Upper lobe of left lung (tissue), 6 donors: ENCODE measurements at regions not wholly inside any gene's neighbourhood (a gene's known extent, or its start where the extent isn't known, plus 50 kb on each side); places are given as distances from the start of the nearest gene placed in this dataset.
"Not testable (repeated sequence)": the region's sequence is repeated elsewhere in the genome, so short reads cannot be mapped to it uniquely, and the experiment has no call there.

Experiments
- ATAC-seq, 2 donors: fragments of 200-7000 bp; cut with Tn5 transposase; one replicate each; pipeline ENCODE4 v1.9.1; 2022; ENCODE audit warnings: mild to moderate bottlenecking in 2 of 2, moderate library complexity in 2 of 2; ENCODE audit not compliant: low FRiP score in 2 of 2
- DNase-seq, 2 donors: peaks; one replicate each; pipeline ENCODE4 v3.0.0-alpha.2; 2019 to 2020
- H3K27ac ChIP-seq, 4 donors: fragments of 200-600 bp; sonication (generic); one replicate each; pipeline ENCODE4 v1.5.1; 2016 to 2019
- H3K27me3 ChIP-seq, 4 donors: fragments of 200-600 bp; sonication (generic); one replicate each; pipeline ENCODE4 v1.5.1; 2017 to 2019
- H3K36me3 ChIP-seq, 4 donors: fragments of 200-600 bp; sonication (generic); one replicate each; pipeline ENCODE4 v1.5.1; 2016 to 2019
- H3K4me1 ChIP-seq, 4 donors: fragments of 200-600 bp; sonication (generic); one replicate each; pipeline ENCODE4 v1.5.1; 2018 to 2019
- H3K4me3 ChIP-seq, 4 donors: fragments of 200-600 bp; sonication (generic); one replicate each; pipeline ENCODE4 v1.5.1; 2017 to 2019; ENCODE audit warnings: mild to moderate bottlenecking in 2 of 4, moderate library complexity in 1 of 4
- H3K9me3 ChIP-seq, 4 donors: fragments of 200-600 bp; sonication (generic); one replicate each; pipeline ENCODE4 v1.5.1; 2018 to 2019
- EP300 ChIP-seq, 4 donors: sonication (generic); formaldehyde crosslinking; IDR thresholded peaks; one replicate each; pipeline ENCODE4 v1.5.1; 2017; ENCODE audit warnings: antibody characterized with exemption in 4 of 4, control low read depth in 2 of 4
- POLR2A ChIP-seq, 4 donors: fragments of 450-650 bp; IDR thresholded peaks; one replicate each; pipeline ENCODE4 v1.5.1; 2016 to 2017; ENCODE audit warnings: antibody characterized with exemption in 4 of 4, mild to moderate bottlenecking in 2 of 4
- POLR2AphosphoS5 ChIP-seq, 2 donors: sonication (generic); formaldehyde crosslinking; IDR thresholded peaks; one replicate each; pipeline ENCODE4 v1.5.1; 2017; ENCODE audit warnings: antibody characterized with exemption in 2 of 2
- WGBS, 2 donors: methylation state at CpG; one replicate each; pipeline ENCODE4 v1.1.5; 2017 to 2018; 5-methylcytosine and 5-hydroxymethylcytosine counted together
- TF ChIP-seq, protein P1 (sequence below), 6 experiments: fragments of 450-650 bp in 4 of 6; fragments of 200-600 bp in 2 of 6; sonication (generic) in 2 of 6; IDR thresholded peaks; one replicate each; pipeline ENCODE4 v1.5.1; 2016 to 2019; ENCODE audit warnings: antibody characterized with exemption in 6 of 6
- donor health status: DM: no; HTN: no; CAD: no; lungs with moderate emphysema.
- donor health status: DM: no; HTN: yes; CAD: no; lungs with severe emphysema.

DNA sequence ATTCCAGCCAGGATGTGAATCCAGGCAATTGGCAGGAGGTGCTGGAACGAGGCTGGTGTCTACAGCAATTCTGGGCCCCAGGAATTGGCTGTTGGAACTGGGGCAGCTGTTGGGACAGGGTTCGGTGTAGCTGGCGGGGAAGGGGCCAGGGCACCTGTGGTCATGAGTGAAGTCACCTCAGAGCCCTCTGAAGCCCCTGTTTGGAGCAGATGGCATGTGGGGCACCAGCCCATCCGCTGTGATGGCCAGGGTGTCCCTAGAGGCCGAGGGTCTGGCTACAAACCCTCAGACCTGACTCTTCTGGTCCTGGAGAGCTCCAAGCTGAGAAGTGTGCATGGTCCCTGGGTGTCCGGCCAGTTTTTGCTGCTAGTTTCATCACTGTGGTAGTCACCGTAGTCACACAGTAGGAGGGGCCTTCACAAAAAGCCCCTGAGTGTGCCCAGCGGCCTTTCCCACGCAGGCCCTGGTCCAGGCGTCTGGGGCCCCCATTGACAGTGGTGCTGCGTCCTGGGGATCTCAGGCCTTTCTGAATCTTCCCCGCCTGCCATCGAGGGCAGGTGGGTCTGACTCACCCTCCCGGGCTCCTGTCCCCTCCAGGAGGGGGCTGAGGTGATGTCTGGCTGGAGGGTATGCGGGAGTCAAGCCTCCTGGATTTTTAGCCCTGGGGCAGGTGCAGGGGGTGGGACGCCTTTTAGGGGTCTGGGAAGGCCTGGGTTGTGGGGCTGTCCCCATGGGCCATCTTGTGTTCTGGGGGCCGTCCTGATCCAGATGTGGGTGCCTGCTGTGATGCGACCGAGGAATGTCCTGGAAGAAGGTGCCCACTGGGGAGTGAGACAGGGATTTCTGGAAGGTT lies 368.0 kb downstream of the TMEM121 start:
- DNase-seq: peak; percentile 11 to 50
- 72 to 75% methylated on average over 4 to 19 of the region's 19 CpGs for WGBS, 2 donors
- H3K9me3 ChIP-seq: no peaks in the 10 kb centered on the region
- no peaks in the 10 kb centered on the region for H3K4me1 ChIP-seq
- H3K27me3 ChIP-seq: no peaks in the 10 kb centered on the region
- no peak for TF ChIP-seq EP300 (IDR thresholded peaks at IDR 0.05)
- TF ChIP-seq POLR2AphosphoS5 (IDR thresholded peaks at IDR 0.05): no peak
- TF ChIP-seq, protein P1, sequence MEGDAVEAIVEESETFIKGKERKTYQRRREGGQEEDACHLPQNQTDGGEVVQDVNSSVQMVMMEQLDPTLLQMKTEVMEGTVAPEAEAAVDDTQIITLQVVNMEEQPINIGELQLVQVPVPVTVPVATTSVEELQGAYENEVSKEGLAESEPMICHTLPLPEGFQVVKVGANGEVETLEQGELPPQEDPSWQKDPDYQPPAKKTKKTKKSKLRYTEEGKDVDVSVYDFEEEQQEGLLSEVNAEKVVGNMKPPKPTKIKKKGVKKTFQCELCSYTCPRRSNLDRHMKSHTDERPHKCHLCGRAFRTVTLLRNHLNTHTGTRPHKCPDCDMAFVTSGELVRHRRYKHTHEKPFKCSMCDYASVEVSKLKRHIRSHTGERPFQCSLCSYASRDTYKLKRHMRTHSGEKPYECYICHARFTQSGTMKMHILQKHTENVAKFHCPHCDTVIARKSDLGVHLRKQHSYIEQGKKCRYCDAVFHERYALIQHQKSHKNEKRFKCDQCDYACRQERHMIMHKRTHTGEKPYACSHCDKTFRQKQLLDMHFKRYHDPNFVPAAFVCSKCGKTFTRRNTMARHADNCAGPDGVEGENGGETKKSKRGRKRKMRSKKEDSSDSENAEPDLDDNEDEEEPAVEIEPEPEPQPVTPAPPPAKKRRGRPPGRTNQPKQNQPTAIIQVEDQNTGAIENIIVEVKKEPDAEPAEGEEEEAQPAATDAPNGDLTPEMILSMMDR (IDR thresholded peaks at IDR 0.05): no peak
- no peak for TF ChIP-seq POLR2A (IDR thresholded peaks at IDR 0.05)
- no peak overlapping the region for H3K4me3 ChIP-seq
- H3K27ac ChIP-seq: no peak overlapping the region
- ATAC-seq: no peak
- H3K36me3 ChIP-seq: no peaks in the 10 kb centered on the region

DNA sequence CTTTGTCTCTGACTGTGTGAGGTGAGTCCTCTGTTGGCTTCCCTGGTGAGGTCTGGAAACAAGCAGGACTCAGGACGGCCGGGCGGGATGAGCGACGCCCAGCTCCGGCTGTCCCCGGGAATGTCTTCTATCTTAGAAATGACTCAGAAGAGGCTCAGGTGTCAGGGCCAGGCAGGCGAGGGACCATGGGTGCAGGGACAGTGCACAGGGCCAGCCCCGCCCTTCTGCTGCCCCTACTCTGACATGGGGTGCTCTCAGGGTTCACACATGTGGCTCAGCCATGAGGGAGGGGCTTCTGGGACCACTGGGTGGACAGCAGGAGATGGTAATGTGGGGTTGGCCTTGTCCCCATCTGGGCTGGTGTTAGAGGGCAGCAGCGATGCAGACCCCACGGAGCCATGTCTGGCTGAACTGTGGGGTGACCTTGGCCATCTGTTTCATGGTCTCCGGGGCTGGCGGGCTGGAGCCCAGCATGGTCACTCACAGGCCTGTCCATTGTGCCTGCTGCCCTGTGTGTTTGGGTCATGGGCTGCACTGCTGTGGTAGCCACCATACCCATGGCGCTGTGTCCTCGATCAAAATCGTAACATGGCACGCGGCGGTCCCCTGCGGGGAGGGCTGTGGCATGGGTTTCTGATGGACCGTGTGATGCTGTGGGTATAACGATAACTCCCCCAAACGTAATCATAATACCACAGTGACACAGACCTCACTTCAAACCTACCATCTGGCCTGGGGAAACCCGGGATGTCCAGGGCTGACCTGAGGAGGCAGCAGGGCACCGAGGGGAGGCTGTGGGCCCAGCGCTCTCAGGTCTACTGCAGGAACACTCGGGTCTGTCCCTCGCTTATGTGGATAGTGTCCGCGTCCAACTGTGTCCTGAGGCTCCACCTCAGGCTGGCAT lies 368.8 kb downstream of the TMEM121 start:
- WGBS, 2 donors: 72 to 84% methylated on average over 17 to 30 of the region's 30 CpGs
- H3K4me3 ChIP-seq: no peak overlapping the region
- H3K9me3 ChIP-seq: no peaks in the 10 kb centered on the region
- DNase-seq (peak; percentile 16 to 64), ATAC-seq (no peak)
- H3K27ac ChIP-seq: no peak overlapping the region
- H3K36me3 ChIP-seq: no peaks in the 10 kb centered on the region
- no peak for TF ChIP-seq EP300 (IDR thresholded peaks at IDR 0.05)
- TF ChIP-seq, protein P1 (IDR thresholded peaks at IDR 0.05): no peak
- no peaks in the 10 kb centered on the region for H3K4me1 ChIP-seq
- H3K27me3 ChIP-seq: no peaks in the 10 kb centered on the region

DNA sequence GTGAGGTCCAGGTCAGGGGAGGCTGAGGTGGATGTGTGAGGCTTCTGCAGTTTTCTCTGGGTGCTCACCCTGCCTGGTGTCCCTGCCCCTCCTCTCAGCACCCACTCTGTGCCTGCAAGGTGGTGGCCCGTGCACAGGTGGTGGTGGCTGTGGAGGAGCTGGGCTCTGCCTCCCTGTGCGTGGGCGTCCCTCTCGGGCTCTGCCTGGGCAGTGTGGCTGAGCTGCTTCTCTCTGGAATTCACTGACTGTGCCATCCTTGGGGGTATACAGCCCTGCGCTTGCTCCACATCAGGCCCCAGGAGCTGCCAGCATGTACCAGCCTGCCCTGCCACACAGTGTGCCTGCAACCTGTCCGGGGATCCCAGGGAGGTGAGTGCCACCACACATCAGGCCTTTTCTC lies 369.8 kb downstream of the TMEM121 start:
- peak in 1 of 2 donors; percentile 52 for DNase-seq
- 60 to 71% methylated on average over 1 to 6 of the region's 6 CpGs for WGBS, 2 donors
- not testable (repeated sequence) for H3K36me3 ChIP-seq

DNA sequence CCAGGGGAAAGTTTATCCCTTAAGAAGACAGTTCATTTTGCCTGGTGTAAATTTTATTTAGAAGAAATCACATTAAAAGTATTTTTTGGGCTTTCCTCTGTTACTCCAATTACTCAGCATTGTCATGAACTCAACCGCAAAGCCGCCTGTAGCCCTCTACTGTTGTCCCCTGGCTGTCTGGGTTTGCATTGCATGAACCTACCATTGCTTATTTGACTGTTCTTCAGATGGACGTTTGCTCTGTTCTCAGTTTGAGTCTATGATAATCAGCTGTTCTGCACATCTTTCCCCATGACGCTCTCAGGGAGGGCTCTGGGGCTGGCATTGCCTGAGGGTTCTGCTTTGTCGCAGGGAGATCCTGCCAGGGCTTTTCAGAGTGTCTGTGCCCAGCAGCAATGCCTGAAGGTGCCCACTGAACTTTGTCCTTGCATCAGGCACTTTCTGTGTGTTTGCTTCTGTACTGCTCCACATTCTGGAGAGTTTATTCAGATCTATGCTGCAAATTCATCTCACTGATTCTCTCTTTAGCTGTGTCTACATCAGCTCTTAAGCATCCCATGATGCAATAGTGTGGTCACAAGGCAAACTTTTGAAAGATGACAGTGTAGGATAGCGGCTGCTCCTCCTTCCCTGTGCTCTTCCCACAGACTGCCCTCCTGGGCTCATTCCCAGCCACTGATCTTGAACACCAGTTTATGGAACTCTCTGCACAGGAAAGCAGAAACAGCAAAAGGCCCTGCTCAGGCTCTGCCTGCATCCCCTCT lies 370.8 kb downstream of the TMEM121 start:
- not testable (repeated sequence) for ATAC-seq, H3K27me3 ChIP-seq, DNase-seq, H3K27ac ChIP-seq, H3K4me1 ChIP-seq, H3K36me3 ChIP-seq, H3K9me3 ChIP-seq, H3K4me3 ChIP-seq
- WGBS, 2 donors: 63 to 65% methylated on average over 6 of the region's 6 CpGs

More for the DNA sequence above, 369.8 kb downstream of the TMEM121 start:
- not testable (repeated sequence) for ATAC-seq, H3K4me3 ChIP-seq, H3K27ac ChIP-seq, H3K27me3 ChIP-seq, H3K4me1 ChIP-seq, H3K9me3 ChIP-seq

DNA sequence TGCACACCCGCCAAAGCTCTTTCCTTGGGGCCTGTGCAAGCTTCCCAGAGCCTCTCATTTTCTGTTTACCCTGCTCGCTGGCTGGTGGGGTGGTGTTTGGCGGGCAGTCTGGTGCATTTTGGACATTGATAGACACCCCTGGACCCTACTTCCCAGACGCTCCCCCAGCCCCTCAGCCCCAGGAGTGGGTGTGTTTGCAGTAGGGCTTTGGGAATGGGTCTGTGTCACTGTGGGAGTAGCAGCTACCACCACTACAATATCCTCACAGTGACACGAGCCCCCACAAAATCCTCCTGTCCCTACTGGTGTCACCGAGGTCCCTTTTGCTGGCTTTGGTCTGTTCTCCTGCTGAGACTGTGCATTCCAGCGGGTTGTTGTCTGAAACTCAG lies 371.3 kb downstream of the TMEM121 start:
- Histone ChIP-seq H3K27me3 (no peaks in the 10 kb centered on the region), H3K36me3 (no peaks in the 10 kb centered on the region), H3K9me3 (no peaks in the 10 kb centered on the region), H3K27ac (no peak overlapping the region), H3K4me3 (no peak overlapping the region), H3K4me1 (no peaks in the 10 kb centered on the region)
- DNase-seq (no peak), ATAC-seq (no peak)
- TF ChIP-seq POLR2AphosphoS5 (IDR thresholded peaks at IDR 0.05) (no peak), EP300 (IDR thresholded peaks at IDR 0.05) (no peak), POLR2A (IDR thresholded peaks at IDR 0.05) (no peak)
- TF ChIP-seq, protein P1 (IDR thresholded peaks at IDR 0.05): no peak
- WGBS, 2 donors: 68 to 69% methylated on average over 7 of the region's 7 CpGs
